Inferior parietal cortex (tissue), 1 donor: ENCODE measurements at regions not wholly inside any gene's neighbourhood (a gene's known extent, or its start where the extent isn't known, plus 50 kb on each side); places are given as distances from the start of the nearest gene placed in this dataset.
"Not testable (repeated sequence)": the region's sequence is repeated elsewhere in the genome, so short reads cannot be mapped to it uniquely, and the experiment has no call there.

ENCODE experiments used
- DNase-seq: peaks from one replicate; pipeline ENCODE4 v3.0.0-alpha.2; 2016; ENCODE audit errors: extremely low spot score

DNA sequence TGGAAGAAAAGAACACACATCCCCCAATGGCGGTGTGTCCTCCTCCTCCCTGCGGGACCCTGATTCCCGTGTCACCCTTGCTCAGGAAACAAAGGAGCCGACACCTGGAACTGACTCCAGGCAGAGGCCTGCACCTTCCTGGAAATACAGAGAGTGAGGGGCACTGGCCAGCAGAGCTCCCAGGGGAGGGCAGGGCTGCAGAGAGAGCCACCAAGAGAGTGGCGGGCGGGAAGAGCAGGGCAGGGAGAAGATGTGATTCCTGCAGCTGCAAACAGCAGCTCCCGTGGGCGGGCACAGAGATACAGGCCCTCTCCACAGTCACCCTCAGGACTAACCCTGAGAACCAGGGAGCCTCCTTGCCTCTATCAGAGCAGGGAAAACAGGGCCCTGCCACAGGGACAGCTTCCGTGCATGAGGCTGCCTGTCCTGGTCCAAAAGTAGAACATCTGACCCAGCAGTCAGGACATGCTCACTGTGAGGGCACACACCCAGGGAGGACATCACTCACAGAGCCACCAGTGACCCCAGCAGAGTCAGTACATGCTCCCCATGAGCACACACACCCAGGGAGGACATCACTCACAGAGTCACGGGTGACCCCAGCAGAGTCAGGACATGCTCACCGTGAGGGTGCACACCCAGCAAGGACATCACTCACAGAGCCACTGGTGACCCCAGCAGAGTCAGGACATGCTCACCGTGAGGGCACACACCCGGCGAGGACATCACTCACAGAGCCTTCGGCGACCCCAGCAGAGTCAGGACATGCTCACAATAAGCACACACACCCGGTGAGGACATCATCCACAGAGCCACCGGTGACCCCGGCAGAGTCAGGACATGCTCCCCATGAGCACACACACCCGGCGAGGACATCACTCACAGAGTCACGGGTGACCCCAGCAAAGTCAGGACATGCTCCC, 193.1 kb downstream of the DLL1 start:
- no peak for DNase-seq

DNA sequence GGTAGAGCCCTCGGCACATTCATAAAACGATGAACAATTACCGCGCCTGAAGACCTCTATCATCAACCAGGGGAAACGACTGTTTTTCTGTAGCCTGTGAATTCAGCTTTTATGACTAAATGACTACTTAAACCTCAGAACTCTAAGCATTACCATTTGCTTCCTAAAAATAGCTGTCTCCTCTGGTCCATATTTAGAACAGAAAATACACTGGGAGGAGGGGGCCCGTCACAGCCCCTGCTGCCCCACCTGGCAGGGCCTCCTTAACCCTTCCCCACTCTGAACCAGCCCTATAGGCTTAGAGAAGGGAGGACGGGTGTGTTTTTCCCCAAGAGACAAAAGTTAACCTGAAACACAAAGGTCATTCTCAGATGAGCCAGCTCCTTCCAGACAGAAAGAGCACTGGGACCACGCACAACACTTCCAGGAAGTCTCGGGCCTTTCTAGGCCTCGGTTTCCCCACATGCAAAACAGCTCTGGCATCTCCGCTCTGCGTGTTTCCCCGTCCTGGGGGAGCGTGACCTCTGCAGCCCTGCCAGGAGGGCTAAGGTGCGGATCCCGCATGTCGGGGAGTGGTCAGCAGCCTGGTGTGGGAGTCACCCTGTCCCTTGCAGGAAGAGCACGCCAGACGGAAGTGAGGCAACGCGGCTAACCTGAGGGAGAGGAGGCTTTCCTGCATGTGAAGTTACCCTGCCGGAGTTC, 193.9 kb downstream of the DLL1 start:
- DNase-seq = no peak

GRCh38 chr6:170096191-170096802, 194.6 kb downstream of the DLL1 start:
- DNase-seq = no peak

DNA sequence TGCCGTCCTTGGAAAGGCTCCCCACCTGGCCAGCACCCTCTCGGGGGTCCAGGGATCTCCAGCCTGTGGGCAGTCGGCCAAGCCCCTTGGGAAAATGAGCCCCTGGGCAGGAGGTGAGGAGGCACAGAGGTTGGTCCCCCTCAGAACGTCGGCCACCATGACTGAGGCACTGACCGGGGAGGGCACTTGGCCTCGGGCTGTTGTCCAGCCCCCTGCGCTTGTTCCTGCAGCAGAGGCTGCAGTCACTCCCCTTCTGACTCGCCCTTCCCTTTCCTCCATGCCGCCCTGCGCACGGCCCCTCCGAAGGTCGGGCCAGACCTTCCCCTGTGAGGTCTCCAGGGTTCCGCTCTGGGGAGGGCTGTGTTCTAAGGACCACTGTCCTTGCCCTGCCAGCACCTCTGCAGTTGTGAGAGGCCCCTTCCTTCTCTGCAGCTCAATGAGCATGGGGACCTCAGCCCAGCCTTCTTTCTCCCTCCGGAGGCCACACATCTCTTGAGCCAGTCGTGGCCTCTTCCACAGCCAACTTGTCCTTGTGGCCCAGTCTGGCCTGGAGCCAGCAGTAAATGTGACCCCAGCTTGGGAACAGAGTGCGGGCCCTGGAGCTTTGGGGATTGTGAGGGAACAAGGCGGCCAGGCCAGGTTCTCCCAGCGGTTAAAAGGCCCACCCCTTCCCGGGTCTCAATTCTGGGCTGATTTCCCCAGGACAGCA, 195.5 kb downstream of the DLL1 start:
- no peak for DNase-seq

- DNase-seq = no peak
These were observed 196.1 kb downstream of the DLL1 start for GRCh38 chr6:170094686-170095272.

DNA sequence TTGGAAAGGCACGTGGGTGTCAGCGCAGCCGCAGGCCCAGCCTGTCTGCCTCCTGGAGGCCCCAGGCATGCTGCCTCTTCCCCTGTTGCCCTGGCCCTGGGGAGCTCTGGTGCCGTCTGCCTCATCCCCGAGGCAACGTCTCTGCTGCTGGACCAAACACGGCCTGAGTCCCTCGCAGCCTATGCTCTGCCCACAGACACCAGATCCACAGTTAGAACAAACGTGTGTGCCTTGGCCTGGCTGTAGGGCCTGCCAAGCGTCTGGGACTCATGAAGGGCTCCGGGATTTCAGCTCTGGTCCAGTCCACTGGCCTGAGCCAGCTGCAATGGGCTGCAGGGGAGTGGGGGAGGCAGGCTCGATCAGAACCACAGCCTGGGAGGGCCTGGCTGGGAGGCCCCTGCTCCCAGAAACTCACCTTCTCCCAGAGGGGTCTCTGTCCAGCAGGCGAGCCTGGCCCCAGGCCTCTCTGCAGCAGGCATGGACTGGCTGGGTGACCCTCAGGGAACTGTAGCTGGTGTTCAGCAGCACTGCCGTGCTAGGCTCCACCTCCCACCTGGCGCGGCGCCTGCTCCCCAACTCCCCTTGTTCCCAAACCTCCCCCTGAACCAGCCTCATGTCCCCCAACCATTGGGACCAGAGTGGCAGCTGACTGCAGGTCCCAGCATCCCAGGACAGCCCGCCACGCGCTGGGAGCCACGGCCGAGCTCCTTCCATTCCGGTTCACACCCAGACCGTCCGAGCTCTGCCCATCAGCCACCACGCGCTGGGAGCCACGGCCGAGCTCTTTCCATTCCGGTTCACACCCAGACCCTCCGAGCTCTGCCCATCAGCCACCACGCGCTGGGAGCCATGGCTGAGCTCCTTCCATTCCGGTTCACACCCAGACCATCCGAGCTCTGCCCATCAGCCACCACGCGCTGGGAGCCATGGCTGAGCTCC, 197.0 kb downstream of the DLL1 start:
- DNase-seq = no peak

GRCh38 chr6:170093276-170093657, 197.6 kb downstream of the DLL1 start:
- no peak for DNase-seq

DNA sequence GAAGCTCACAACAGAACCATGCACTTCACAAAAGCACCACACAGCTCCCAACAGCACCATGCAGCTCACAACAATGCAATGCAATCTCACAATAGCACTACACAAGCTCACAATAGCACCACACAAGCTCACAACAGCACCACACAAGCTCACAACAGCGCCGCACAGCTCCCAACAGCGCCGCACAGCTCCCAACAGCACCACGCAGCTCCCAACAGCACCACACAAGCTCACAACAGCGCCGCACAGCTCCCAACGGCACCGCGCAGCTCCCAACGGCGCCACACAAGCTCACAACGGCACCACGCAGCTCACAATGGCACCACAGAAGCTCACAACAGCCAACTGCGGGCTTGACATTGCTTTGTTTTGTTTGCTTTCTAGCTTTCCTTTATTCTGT, 198.1 kb downstream of the DLL1 start:
- no peak for DNase-seq

GRCh38 chr6:170091639-170092579, 199.0 kb downstream of the DLL1 start:
- no peak for DNase-seq

GRCh38 chr6:170091000-170091638, 199.8 kb downstream of the DLL1 start:
- DNase-seq = no peak

GRCh38 chr6:170090561-170090960, 200.3 kb downstream of the DLL1 start:
- no peak for DNase-seq

DNA sequence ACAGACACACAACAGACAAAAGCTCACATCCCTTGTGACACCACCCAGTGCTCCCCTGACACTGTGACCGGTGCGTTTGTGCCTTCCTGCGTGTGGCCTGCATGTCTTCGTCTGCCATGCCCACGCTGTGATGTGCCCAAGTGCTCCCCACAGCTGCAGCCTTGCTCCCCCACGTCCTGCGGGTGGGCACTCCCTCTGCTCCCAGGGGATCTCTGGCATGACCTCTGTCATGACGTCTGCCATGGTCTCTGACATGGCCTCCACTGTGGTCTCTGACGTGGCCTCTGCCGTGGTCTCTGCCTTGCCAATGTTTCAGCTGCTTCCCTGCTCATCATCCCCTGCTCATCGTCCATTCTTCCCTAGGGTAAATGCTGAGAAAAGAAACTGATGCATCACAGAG, 200.9 kb downstream of the DLL1 start:
- no peak for DNase-seq

- DNase-seq = no peak
These were observed 202.3 kb downstream of the DLL1 start for GRCh38 chr6:170088582-170088955.

DNA sequence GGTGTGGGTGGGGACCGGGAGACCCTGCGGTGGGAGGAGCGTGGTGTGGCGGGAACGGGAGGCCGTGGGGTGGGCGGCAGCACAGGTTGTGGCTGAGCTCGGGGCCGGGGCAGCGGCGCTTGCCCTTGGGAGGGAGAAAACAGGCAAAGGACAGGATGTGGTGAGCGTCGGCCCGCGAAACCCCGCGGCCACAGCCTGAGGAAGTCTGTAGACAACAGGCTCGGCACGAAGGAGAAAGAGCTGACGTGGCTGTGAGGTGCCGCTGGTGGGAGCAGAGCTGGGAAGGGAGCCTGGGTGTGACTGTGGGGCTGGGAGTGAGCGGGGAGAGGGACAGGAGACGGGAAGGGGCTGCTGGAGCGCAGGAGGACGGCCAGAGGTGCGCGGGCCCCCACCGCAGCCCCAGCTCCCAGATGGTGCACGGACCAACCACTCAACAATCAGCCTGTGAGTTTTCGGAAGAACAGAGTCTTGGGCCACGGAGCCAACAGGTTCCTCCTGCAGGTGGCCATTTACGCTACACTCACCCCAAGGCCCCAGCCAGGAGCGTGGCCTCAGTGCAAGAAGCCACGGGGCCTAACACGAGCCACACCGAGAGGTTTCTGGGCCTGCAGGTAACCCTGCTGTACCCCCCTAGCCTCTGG, 202.8 kb downstream of the DLL1 start:
- DNase-seq = no peak

- not testable (repeated sequence) for DNase-seq
These were observed 203.5 kb downstream of the DLL1 start for GRCh38 chr6:170087421-170087780.

- DNase-seq = no peak
These were observed 204.0 kb downstream of the DLL1 start for GRCh38 chr6:170086639-170087420.

DNA sequence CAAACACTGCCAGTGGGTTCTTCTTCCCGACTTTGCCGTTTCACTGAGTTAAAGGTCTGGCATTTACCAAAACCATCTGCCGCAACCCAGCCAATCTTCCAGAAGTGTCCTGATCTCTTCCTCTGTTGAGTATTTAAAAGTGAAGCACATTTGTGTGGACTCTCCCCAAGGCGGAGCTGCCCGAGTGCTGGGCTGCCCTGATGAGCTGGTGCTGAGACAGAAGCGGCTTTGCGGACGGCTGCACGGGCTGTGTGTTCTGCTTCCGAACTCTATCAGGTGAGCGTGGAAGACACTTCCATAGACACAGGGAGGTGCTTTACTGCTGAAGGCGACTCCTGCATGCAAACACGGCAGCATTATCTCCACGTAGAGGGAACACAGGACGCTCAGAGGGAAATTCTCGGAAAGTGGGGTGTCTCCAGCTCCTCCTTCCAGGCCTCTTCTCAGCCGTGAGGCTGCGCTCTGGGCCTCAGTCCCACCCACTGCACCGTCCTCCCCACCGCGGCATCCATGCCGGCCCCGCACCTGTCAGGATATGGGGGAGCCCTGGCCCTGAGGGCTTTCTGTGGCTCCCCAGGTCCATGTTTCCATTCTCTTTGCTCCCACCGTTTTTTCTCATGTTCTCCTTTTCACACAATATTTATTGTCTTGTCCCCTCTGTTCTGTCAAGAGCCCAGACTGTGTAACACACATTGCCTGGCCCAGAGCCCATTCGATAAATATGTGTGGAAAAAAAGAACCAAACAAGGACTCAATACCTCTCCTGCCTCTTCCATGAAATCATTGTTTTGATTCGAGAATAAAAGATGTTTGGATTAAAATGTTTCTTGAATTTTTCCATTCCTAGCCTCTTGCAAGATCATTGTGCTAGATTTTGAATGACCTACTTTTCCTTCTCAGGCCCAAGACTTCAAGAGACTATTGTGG, 205.1 kb downstream of the DLL1 start:
- no peak for DNase-seq
